Limb (tissue), 2 donors: ENCODE measurements at regions not wholly inside any gene's neighbourhood (a gene's known extent, or its start where the extent isn't known, plus 50 kb on each side); places are given as distances from the start of the nearest gene placed in this dataset.
"Not testable (repeated sequence)": the region's sequence is repeated elsewhere in the genome, so short reads cannot be mapped to it uniquely, and the experiment has no call there.

Experiments used
- DNase-seq, 2 donors: peaks; one replicate each; pipeline ENCODE4 v3.0.0-alpha.2; 2016; ENCODE audit errors: extremely low spot score in 2 of 2

GRCh38 chr11:11220786-11221185, 132.3 kb downstream of the CSNK2A3 start:
- DNase-seq = no peak

GRCh38 chr11:11218629-11218986, 134.4 kb downstream of the CSNK2A3 start:
- DNase-seq = no peak

GRCh38 chr11:11217929-11218628, 135.0 kb downstream of the CSNK2A3 start:
- no peak for DNase-seq

GRCh38 chr11:11217289-11217928, 135.6 kb downstream of the CSNK2A3 start:
- no peak for DNase-seq

- DNase-seq = no peak
Measured at GRCh38 chr11:11215944-11216343, 137.1 kb downstream of the CSNK2A3 start.

- no peak for DNase-seq
Measured at GRCh38 chr11:11215058-11215815, 137.8 kb downstream of the CSNK2A3 start.

GRCh38 chr11:11213117-11213516, 139.9 kb downstream of the CSNK2A3 start:
- DNase-seq = no peak

- no peak for DNase-seq
Measured at GRCh38 chr11:11211888-11212287, 141.2 kb downstream of the CSNK2A3 start.

- DNase-seq = no peak
Measured at GRCh38 chr11:11211186-11211585, 141.9 kb downstream of the CSNK2A3 start.

GRCh38 chr11:11210446-11210845, 142.6 kb downstream of the CSNK2A3 start:
- no peak for DNase-seq

GRCh38 chr11:11209967-11210366, 143.1 kb downstream of the CSNK2A3 start:
- DNase-seq = no peak

- DNase-seq = no peak
Measured at GRCh38 chr11:11208994-11209393, 144.1 kb downstream of the CSNK2A3 start.

- no peak for DNase-seq
Measured at GRCh38 chr11:11207428-11207827, 145.6 kb downstream of the CSNK2A3 start.

- DNase-seq = no peak
Measured at GRCh38 chr11:11206484-11206883, 146.6 kb downstream of the CSNK2A3 start.

- no peak for DNase-seq
Measured at GRCh38 chr11:11202885-11203284, 150.2 kb downstream of the CSNK2A3 start.

- not testable (repeated sequence) for DNase-seq
Measured at GRCh38 chr11:11201302-11201701, 151.7 kb downstream of the CSNK2A3 start.

- DNase-seq = no peak
Measured at GRCh38 chr11:11192541-11192940, 160.5 kb downstream of the CSNK2A3 start.

- no peak for DNase-seq
Measured at GRCh38 chr11:11189506-11189905, 163.5 kb downstream of the CSNK2A3 start.

GRCh38 chr11:11186249-11186648, 166.8 kb downstream of the CSNK2A3 start:
- DNase-seq = no peak

- no peak for DNase-seq
Measured at GRCh38 chr11:11182261-11182660, 170.8 kb downstream of the CSNK2A3 start.

- DNase-seq = peak in 1 of 2 donors; percentile 73
Measured at GRCh38 chr11:11178671-11179638, 174.1 kb downstream of the CSNK2A3 start.
